PFSK-1 (cell line): ENCODE measurements at regions not wholly inside any gene's neighbourhood (a gene's known extent, or its start where the extent isn't known, plus 50 kb on each side); places are given as distances from the start of the nearest gene placed in this dataset.

ENCODE experiments used
- POLR2AphosphoS5 ChIP-seq: IDR thresholded peaks from 2 replicates; pipeline ENCODE4 v1.6.1; 2012; ENCODE audit warnings: low read depth, mild to moderate bottlenecking, control low read depth, low read length, moderate library complexity
- SIN3A ChIP-seq: IDR thresholded peaks from 2 replicates; pipeline ENCODE4 v1.6.1; 2012; ENCODE audit warnings: mild to moderate bottlenecking, low read length, moderate library complexity, borderline replicate concordance; ENCODE audit not compliant: insufficient read depth

DNA sequence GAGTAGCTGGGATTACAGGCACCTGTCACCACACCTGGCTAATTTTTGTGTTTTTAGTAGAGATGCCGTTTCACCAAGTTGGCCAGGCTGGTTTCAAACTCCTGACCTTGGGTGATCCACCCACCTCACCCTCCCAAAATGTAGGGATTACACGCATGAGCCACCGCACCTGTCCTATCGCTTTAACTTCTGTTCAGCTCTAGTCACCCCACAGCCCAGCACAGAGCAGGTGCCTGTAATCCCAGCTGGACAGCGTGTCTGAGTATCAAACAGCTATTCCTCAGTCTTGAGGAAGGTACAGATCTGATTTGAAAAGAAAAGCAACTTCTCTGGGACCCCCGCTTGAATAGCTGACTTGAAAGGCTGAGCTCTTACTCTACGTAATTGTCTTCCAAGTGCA, 149.1 kb downstream of the CTTN start:
- TF ChIP-seq SIN3A (no peak), POLR2AphosphoS5 (no peak)
